IMR-90 (cell line): ENCODE measurements at regions not wholly inside any gene's neighbourhood (a gene's known extent, or its start where the extent isn't known, plus 50 kb on each side); places are given as distances from the start of the nearest gene placed in this dataset.

Source experiments
- ATAC-seq: fragments of 200-7000 bp; cut with Tn5 transposase; 2 replicates; pipeline ENCODE4 v1.9.1; 2020; ENCODE audit warnings: low read depth, mild to moderate bottlenecking, moderate library complexity
- BruUV-seq: library from RNA; stranded (reverse); fragments of 400-500 nt; replicated peaks from 2 replicates; lab custom pipeline; 2021; lab: Mats Ljungman, UMichigan
- CTCF ChIA-PET: fragments of 300-600 bp; formaldehyde crosslinking; extraction: SDS; loops from one replicate; lab custom pipeline; 2021; ENCODE audit warnings: antibody characterized with exemption; lab: Yijun Ruan, JAX
- POLR2A ChIA-PET: fragments of 300-600 bp; sonication (Branson Sonifier 250); formaldehyde crosslinking; loops from one replicate; lab custom pipeline; 2022; ENCODE audit warnings: antibody characterized with exemption; ENCODE audit not compliant: unreplicated experiment; lab: Charles Lee
- DNase-seq: peaks from one replicate; pipeline ENCODE4 v3.0.0; 2013
- H2AFZ ChIP-seq: replicated peaks from 2 replicates; pipeline ENCODE3; 2013; ENCODE audit warnings: low read length, mild to moderate bottlenecking; ENCODE audit not compliant: poor library complexity
- H2AK5ac ChIP-seq: 2 replicates; pipeline ENCODE4 v1.6.1; 2013; ENCODE audit warnings: low read depth, low read length, inconsistent platforms
- H2AK9ac ChIP-seq: replicated peaks from 2 replicates; pipeline ENCODE3; 2013; ENCODE audit warnings: mild to moderate bottlenecking, low read depth, low read length, moderate library complexity; ENCODE audit not compliant: poor library complexity
- H2BK120ac ChIP-seq: 2 replicates; pipeline ENCODE4 v1.6.1; 2013; ENCODE audit warnings: low read depth, low read length, inconsistent platforms
- H2BK15ac ChIP-seq: 3 replicates; pipeline ENCODE4 v1.6.1; 2013; ENCODE audit warnings: low read depth, low read length, inconsistent platforms
- H2BK20ac ChIP-seq: 2 replicates; pipeline ENCODE4 v1.6.1; 2013; ENCODE audit warnings: low read depth, mild to moderate bottlenecking, inconsistent platforms, low read length, moderate library complexity
- H2BK5ac ChIP-seq: 2 replicates; pipeline ENCODE4 v1.6.1; 2013; ENCODE audit warnings: mild to moderate bottlenecking, low read depth, low read length, inconsistent platforms; ENCODE audit not compliant: poor library complexity, severe bottlenecking
- H3K14ac ChIP-seq: replicated peaks from 2 replicates; pipeline ENCODE4 v1.6.1; 2013; ENCODE audit warnings: low read depth, low read length, inconsistent platforms
- H3K18ac ChIP-seq: 2 replicates; pipeline ENCODE4 v1.6.1; 2013; ENCODE audit warnings: low read depth, low read length, control low read depth
- H3K23ac ChIP-seq: 2 replicates; pipeline ENCODE4 v1.6.1; 2013; ENCODE audit warnings: low read depth, low read length, inconsistent platforms
- H3K27ac ChIP-seq: 2 replicates; pipeline ENCODE4 v1.5.1; 2013; ENCODE audit warnings: mild to moderate bottlenecking, control low read depth, low read length; ENCODE audit not compliant: insufficient read depth
- H3K27me3 ChIP-seq: 2 replicates; pipeline ENCODE4 v1.6.1; 2013; ENCODE audit warnings: low read length; ENCODE audit not compliant: control insufficient read depth, insufficient read depth
- H3K36me3 ChIP-seq: 2 replicates; pipeline ENCODE4 v1.6.1; 2013; ENCODE audit warnings: low read length, mixed read lengths; ENCODE audit not compliant: control insufficient read depth, insufficient read depth
- H3K4ac ChIP-seq: 2 replicates; pipeline ENCODE4 v1.6.1; 2013; ENCODE audit warnings: low read depth, low read length, inconsistent platforms
- H3K4me1 ChIP-seq: 2 replicates; pipeline ENCODE4 v1.6.1; 2013; ENCODE audit warnings: low read length, mixed read lengths; ENCODE audit not compliant: control insufficient read depth, insufficient read depth
- H3K4me2 ChIP-seq: 2 replicates; pipeline ENCODE4 v1.6.1; 2013; ENCODE audit warnings: low read depth, mild to moderate bottlenecking, control low read depth, low read length, moderate library complexity
- H3K4me3 ChIP-seq: 2 replicates; pipeline ENCODE4 v1.5.1; 2013; ENCODE audit warnings: low read depth, mild to moderate bottlenecking, control low read depth, low read length, moderate library complexity; ENCODE audit not compliant: insufficient read depth
- H3K56ac ChIP-seq: 2 replicates; pipeline ENCODE4 v1.6.1; 2013; ENCODE audit warnings: low read length, inconsistent platforms; ENCODE audit not compliant: insufficient read depth; ENCODE audit errors: extremely low read depth
- H3K79me1 ChIP-seq, 2 experiments: 2 replicates each; pipeline ENCODE4 v1.6.1; 2013; ENCODE audit warnings: low read length in 2 of 2, inconsistent platforms in 1 of 2, low read depth in 1 of 2
- H3K9ac ChIP-seq: 2 replicates; pipeline ENCODE4 v1.6.1; 2013; ENCODE audit warnings: low read depth, low read length, control low read depth
- H3K9me1 ChIP-seq: 2 replicates; pipeline ENCODE4 v1.6.1; 2013; ENCODE audit warnings: low read length, inconsistent platforms; ENCODE audit not compliant: insufficient read depth
- H3K9me3 ChIP-seq: 2 replicates; pipeline ENCODE4 v1.6.1; 2013; ENCODE audit warnings: low read length; ENCODE audit not compliant: control insufficient read depth, insufficient read depth
- H4K20me1 ChIP-seq: 2 replicates; pipeline ENCODE4 v1.6.1; 2013; ENCODE audit warnings: low read length, inconsistent platforms; ENCODE audit not compliant: insufficient read depth
- H4K5ac ChIP-seq: 2 replicates; pipeline ENCODE4 v1.6.1; 2013; ENCODE audit warnings: mild to moderate bottlenecking, low read depth, low read length, control low read depth
- H4K8ac ChIP-seq, 2 experiments: 2 replicates each; pipeline ENCODE4 v1.6.1; 2013; ENCODE audit warnings: low read depth in 2 of 2, low read length in 2 of 2, control low read depth in 1 of 2, inconsistent platforms in 1 of 2
- H4K91ac ChIP-seq: 2 replicates; pipeline ENCODE4 v1.6.1; 2013; ENCODE audit warnings: low read depth, low read length, inconsistent platforms; ENCODE audit not compliant: insufficient read depth
- BHLHE40 ChIP-seq: fragments of 150-350 bp; IDR thresholded peaks from 2 replicates; pipeline ENCODE4 v1.6.1; 2016; ENCODE audit warnings: mild to moderate bottlenecking, low read depth, low read length
- CEBPB ChIP-seq: IDR thresholded peaks from 2 replicates; pipeline ENCODE4 v1.6.1; 2012; ENCODE audit warnings: low read depth, low read length, improper control_type of control experiment
- CHD1 ChIP-seq: IDR thresholded peaks from 2 replicates; pipeline ENCODE4 v1.6.1; 2012; ENCODE audit warnings: low read depth, low read length, improper control_type of control experiment
- CTCF ChIP-seq: conservative IDR thresholded peaks from 2 replicates; pipeline ENCODE4 v1.5.1; 2012; ENCODE audit warnings: mild to moderate bottlenecking, low read depth, low read length, improper control_type of control experiment
- ELK1 ChIP-seq: fragments of 150-350 bp; IDR thresholded peaks from 2 replicates; pipeline ENCODE4 v1.6.1; 2016; ENCODE audit warnings: low read depth, mild to moderate bottlenecking, low read length, moderate library complexity, borderline replicate concordance
- FOS ChIP-seq: fragments of 150-350 bp; IDR thresholded peaks from 2 replicates; pipeline ENCODE4 v1.6.1; 2016; ENCODE audit warnings: low read depth, low read length
- MAFK ChIP-seq: IDR thresholded peaks from 2 replicates; pipeline ENCODE4 v1.6.1; 2012; ENCODE audit warnings: low read depth, low read length, improper control_type of control experiment
- MAZ ChIP-seq: IDR thresholded peaks from 2 replicates; pipeline ENCODE4 v1.6.1; 2012; ENCODE audit warnings: low read depth, mild to moderate bottlenecking, low read length, improper control_type of control experiment, moderate library complexity, borderline replicate concordance
- MXI1 ChIP-seq: IDR thresholded peaks from 2 replicates; pipeline ENCODE4 v1.6.1; 2012; ENCODE audit warnings: low read depth, mild to moderate bottlenecking, low read length, moderate library complexity, borderline replicate concordance
- NFE2L2 ChIP-seq: fragments of 150-350 bp; IDR thresholded peaks from 2 replicates; pipeline ENCODE4 v1.6.1; 2016; ENCODE audit warnings: low read depth, mild to moderate bottlenecking, low read length
- POLR2A ChIP-seq: IDR thresholded peaks from 2 replicates; pipeline ENCODE4 v1.6.1; 2012; ENCODE audit warnings: mild to moderate bottlenecking, low read depth, low read length
- RAD21 ChIP-seq: IDR thresholded peaks from 2 replicates; pipeline ENCODE4 v1.6.1; 2012; ENCODE audit warnings: low read length, improper control_type of control experiment
- RCOR1 ChIP-seq: IDR thresholded peaks from 2 replicates; pipeline ENCODE4 v1.6.1; 2012; ENCODE audit warnings: mild to moderate bottlenecking, low read length, improper control_type of control experiment; ENCODE audit not compliant: insufficient replicate concordance
- RFX5 ChIP-seq: IDR thresholded peaks from 2 replicates; pipeline ENCODE4 v1.8.0; 2012; ENCODE audit warnings: low read depth, mild to moderate bottlenecking, low read length, moderate library complexity
- SMC3 ChIP-seq: fragments of 150-350 bp; IDR thresholded peaks from 2 replicates; pipeline ENCODE4 v1.6.1; 2016; ENCODE audit warnings: low read depth, mild to moderate bottlenecking, antibody characterized with exemption, low read length, moderate library complexity
- USF2 ChIP-seq: fragments of 150-350 bp; IDR thresholded peaks from 2 replicates; pipeline ENCODE4 v1.6.1; 2017; ENCODE audit warnings: mild to moderate bottlenecking, antibody characterized with exemption, low read length, low read depth
- WGBS, 2 experiments: methylation state at CpG; one replicate each; pipeline versions ENCODE4 v1.1.5 to v1.1.7; 2013; ENCODE audit warnings: missing lambda C conversion rate in 2 of 2; ENCODE audit not compliant: insufficient read length in 1 of 2; ENCODE audit errors: extremely low coverage in 2 of 2; 5-methylcytosine and 5-hydroxymethylcytosine counted together
- dilution Hi-C: fragments of 300-500 bp; cut with HindIII; formaldehyde crosslinking; loops from one replicate; pipeline ENCODE4 v1.14.3; 2018; ENCODE audit warnings: low sequenced_read_pairs; ENCODE audit not compliant: unreplicated experiment
- in situ Hi-C: fragments of 300-500 bp; cut with MboI; formaldehyde crosslinking; loops from 3 replicates; pipeline ENCODE4 v1.14.3; 2019; ENCODE audit warnings: low sequenced_read_pairs, inconsistent platforms, mixed read lengths
- intact Hi-C: fragments of 100-400 bp; cut with micrococcal nuclease; formaldehyde crosslinking; loops from 2 replicates; pipeline ENCODE4 v1.10.0; 2022

- Histone ChIP-seq H3K4me3 (no peak overlapping the region), H4K20me1 (no peaks in the 10 kb centered on the region), H2BK5ac (no peak overlapping the region), H4K8ac (no peak overlapping the region), H2BK120ac (no peak overlapping the region), H3K9me3 (no peaks in the 10 kb centered on the region), H3K56ac (no peak overlapping the region), H2AFZ (no peak overlapping the region), H2AK5ac (no peak overlapping the region), H2BK15ac (no peak overlapping the region), H3K9ac (no peak overlapping the region), H3K18ac (no peak overlapping the region), H3K14ac (no peak overlapping the region), H3K36me3 (no peaks in the 10 kb centered on the region), H3K4me2 (no peak overlapping the region), H3K27me3 (peaks cover 45% of the 10 kb centered on the region), H3K23ac (no peak overlapping the region), H3K4ac (no peak overlapping the region), H2BK20ac (no peak overlapping the region), H3K79me1 (no peaks in the 10 kb centered on the region), H3K27ac (no peak overlapping the region), H3K9me1 (0 out of 2 replicates have a peak, but pooled peaks cover 3% of the 10 kb centered on the region), H3K4me1 (no peaks in the 10 kb centered on the region), H2AK9ac (no peak overlapping the region), H4K91ac (no peak overlapping the region), H4K5ac (no peak overlapping the region)
- WGBS, 2 experiments: 80% methylated on average over 1 of the region's 3 CpGs; no CpG with 5 or more reads in 1 of the 2 experiments
- no peak for ATAC-seq
- in situ Hi-C loops: no loop called here
- BruUV-seq: no TSS peak
- no peak for TF ChIP-seq CTCF
- no peak for TF ChIP-seq USF2
- TF ChIP-seq CEBPB: no peak
- no peak for TF ChIP-seq ELK1
- no peak for TF ChIP-seq MXI1
- no peak for TF ChIP-seq CHD1
- no peak for TF ChIP-seq RCOR1
- no peak for TF ChIP-seq RAD21
- no peak for TF ChIP-seq NFE2L2
- TF ChIP-seq FOS: no peak
- TF ChIP-seq MAFK: no peak
- TF ChIP-seq SMC3: no peak
- no peak for TF ChIP-seq POLR2A
- TF ChIP-seq BHLHE40: no peak
- TF ChIP-seq MAZ: no peak
- no peak for TF ChIP-seq RFX5
- POLR2A ChIA-PET: no interaction called here
- CTCF ChIA-PET: no interaction called here
- DNase-seq: no peak
- intact Hi-C loops: no loop called here
- dilution Hi-C loops: no loop called here
These were observed 142.6 kb downstream of the CSNK2A3 start for GRCh38 chr11:11210446-11210845.
